Activated CD4-positive, alpha-beta T cell treated with anti-CD3 and anti-CD28 coated beads, Interleukin-2, amount 50 U/mL, for 48 hours (primary cell): ENCODE measurements at regions not wholly inside any gene's neighbourhood (a gene's known extent, or its start where the extent isn't known, plus 50 kb on each side); places are given as distances from the start of the nearest gene placed in this dataset.

ENCODE experiments used
- DNase-seq, 2 experiments: peaks; one replicate each; pipeline ENCODE4 v3.0.0-alpha.2; 2020

- DNase-seq: no peak
Observed at GRCh38 chr2:156083763-156084493, 248.6 kb downstream of the NR4A2 start.

GRCh38 chr2:156079845-156080244 is 252.7 kb downstream of the NR4A2 start:
- no peak for DNase-seq

- DNase-seq: no peak
Observed at GRCh38 chr2:156077041-156077742, 255.3 kb downstream of the NR4A2 start.

GRCh38 chr2:156065912-156066311 is 266.6 kb downstream of the NR4A2 start:
- no peak for DNase-seq

- DNase-seq: no peak
Observed at GRCh38 chr2:156064540-156064939, 268.0 kb downstream of the NR4A2 start.

GRCh38 chr2:156057647-156058046 is 274.9 kb downstream of the NR4A2 start:
- no peak for DNase-seq

GRCh38 chr2:156054983-156055382 is 277.5 kb downstream of the NR4A2 start:
- DNase-seq: no peak

GRCh38 chr2:156046900-156047299 is 285.6 kb downstream of the NR4A2 start:
- no peak for DNase-seq

GRCh38 chr2:156042895-156043294 is 289.6 kb downstream of the NR4A2 start:
- DNase-seq: no peak

GRCh38 chr2:156038021-156038420 is 294.5 kb downstream of the NR4A2 start:
- DNase-seq: no peak

- no peak for DNase-seq
Observed at GRCh38 chr2:156037482-156037881, 295.0 kb downstream of the NR4A2 start.

- DNase-seq: no peak
Observed at GRCh38 chr2:156031121-156031520, 301.4 kb downstream of the NR4A2 start.

- DNase-seq: no peak
Observed at GRCh38 chr2:156023229-156023869, 309.2 kb downstream of the NR4A2 start.

- no peak for DNase-seq
Observed at GRCh38 chr2:156021146-156022040, 311.1 kb downstream of the NR4A2 start.

- DNase-seq: no peak
Observed at GRCh38 chr2:156019341-156019740, 313.2 kb downstream of the NR4A2 start.

- DNase-seq: no peak
Observed at GRCh38 chr2:156017341-156017885, 315.1 kb downstream of the NR4A2 start.

- no peak for DNase-seq
Observed at GRCh38 chr2:156009293-156009692, 323.2 kb downstream of the NR4A2 start.

- DNase-seq: no peak
Observed at GRCh38 chr2:156006721-156007618, 325.6 kb downstream of the NR4A2 start.

GRCh38 chr2:156005999-156006712 is 326.4 kb downstream of the NR4A2 start:
- no peak for DNase-seq

GRCh38 chr2:156005531-156005930 is 327.0 kb downstream of the NR4A2 start:
- DNase-seq: no peak

- DNase-seq: no peak
Observed at GRCh38 chr2:156004459-156004858, 328.1 kb downstream of the NR4A2 start.
